H1 (cell line): ENCODE measurements at regions not wholly inside any gene's neighbourhood (a gene's known extent, or its start where the extent isn't known, plus 50 kb on each side); places are given as distances from the start of the nearest gene placed in this dataset.

Experiments
- CTCF ChIA-PET: fragments of 300-600 bp; sonication (Branson Sonifier 250); formaldehyde crosslinking; loops from one replicate; lab custom pipeline; 2021; ENCODE audit not compliant: partially characterized antibody; lab: Charles Lee
- POLR2A ChIA-PET: fragments of 300-600 bp; sonication (Branson Sonifier 250); formaldehyde crosslinking; loops from one replicate; lab custom pipeline; 2021; ENCODE audit warnings: inconsistent platforms; ENCODE audit not compliant: partially characterized antibody; lab: Charles Lee
- DNase-seq, 2 experiments: peaks; one replicate each; pipeline versions ENCODE4 v3.0.0 to v3.0.0-alpha.2; 2010 to 2022; ENCODE audit warnings: low spot score in 2 of 2, low read depth in 1 of 2, mixed read lengths in 1 of 2
- FAIRE-seq: peaks from 2 replicates; lab custom pipeline; 2011; peaks lifted over from hg19 to GRCh38; lab: Jason Lieb, UNC
- H2AFZ ChIP-seq: 2 replicates; pipeline ENCODE4 v1.8.1; 2012; ENCODE audit warnings: low read length, inconsistent platforms
- H2AK5ac ChIP-seq: 2 replicates; pipeline ENCODE4 v1.6.1; 2013; ENCODE audit warnings: low read depth, low read length
- H2BK120ac ChIP-seq: replicated peaks from 2 replicates; pipeline ENCODE3; 2013; ENCODE audit warnings: low read depth, low read length, inconsistent platforms
- H2BK12ac ChIP-seq: 2 replicates; pipeline ENCODE4 v1.6.1; 2013; ENCODE audit warnings: low read depth, low read length
- H2BK15ac ChIP-seq: 2 replicates; pipeline ENCODE4 v1.6.1; 2013; ENCODE audit warnings: low read length
- H2BK20ac ChIP-seq: 2 replicates; pipeline ENCODE4 v1.6.1; 2013; ENCODE audit warnings: low read length
- H2BK5ac ChIP-seq: 2 replicates; pipeline ENCODE4 v1.6.1; 2013; ENCODE audit warnings: low read depth, low read length
- H3K14ac ChIP-seq: 2 replicates; pipeline ENCODE4 v1.6.1; 2013; ENCODE audit warnings: inconsistent platforms; ENCODE audit not compliant: insufficient read length
- H3K18ac ChIP-seq: 2 replicates; pipeline ENCODE4 v1.6.1; 2013; ENCODE audit warnings: low read length; ENCODE audit errors: extremely low read depth
- H3K23ac ChIP-seq: 2 replicates; pipeline ENCODE4 v1.6.1; 2013; ENCODE audit warnings: inconsistent platforms; ENCODE audit not compliant: insufficient read length
- H3K23me2 ChIP-seq: 2 replicates; pipeline ENCODE4 v1.6.1; 2013; ENCODE audit warnings: low read depth, low read length
- H3K27ac ChIP-seq: 2 replicates; pipeline ENCODE4 v1.6.1; 2011; ENCODE audit warnings: low read depth, low read length, inconsistent platforms
- H3K27me3 ChIP-seq, 4 experiments: replicated peaks in 1 of 4; 1 replicate in 1 of 4; 2 replicates in 3 of 4; pipeline versions ENCODE4 v1.6.1 to v1.8.1; 2011 to 2013; ENCODE audit warnings: low read length in 3 of 4, mild to moderate bottlenecking in 3 of 4, inconsistent platforms in 2 of 4, mixed read lengths in 2 of 4, moderate library complexity in 1 of 4; ENCODE audit not compliant: control insufficient read depth in 3 of 4, insufficient read depth in 3 of 4; ENCODE audit errors: extremely low read depth in 1 of 4
- H3K36me3 ChIP-seq, 4 experiments: 2 replicates each; pipeline versions ENCODE4 v1.6.1 to v1.8.1; 2011 to 2013; ENCODE audit warnings: mild to moderate bottlenecking in 4 of 4, low read length in 3 of 4, moderate library complexity in 2 of 4, control low read depth in 1 of 4, inconsistent platforms in 1 of 4; ENCODE audit not compliant: insufficient read depth in 4 of 4, control insufficient read depth in 2 of 4
- H3K4ac ChIP-seq: replicated peaks from 2 replicates; pipeline ENCODE3; 2013; ENCODE audit warnings: low read length, low read depth, mixed read lengths, inconsistent platforms; ENCODE audit not compliant: insufficient read length
- H3K4me1 ChIP-seq, 4 experiments: replicated peaks in 1 of 4; 1 replicate in 1 of 4; 2 replicates in 3 of 4; pipeline versions ENCODE4 v1.6.1 to v1.8.1; 2011 to 2013; ENCODE audit warnings: low read length in 3 of 4, inconsistent platforms in 2 of 4, mixed read lengths in 1 of 4; ENCODE audit not compliant: insufficient read depth in 4 of 4, control insufficient read depth in 3 of 4
- H3K4me2 ChIP-seq, 2 experiments: 2 replicates each; pipeline versions ENCODE4 v1.6.1 to v1.8.1; 2011 to 2013; ENCODE audit warnings: low read depth in 2 of 2, low read length in 2 of 2, control low read depth in 1 of 2, inconsistent platforms in 1 of 2, mild to moderate bottlenecking in 1 of 2; ENCODE audit not compliant: insufficient read depth in 1 of 2
- H3K4me3 ChIP-seq, 4 experiments: fragments of 200-600, 300-600 bp in 1 of 4; sonication (generic), shearing (Covaris generic), sonication (Bioruptor Twin) in 1 of 4; 2 replicates each; pipeline versions ENCODE4 v1.5.1 to v1.8.1; 2011 to 2016; ENCODE audit warnings: low read length in 4 of 4, low read depth in 3 of 4, control low read depth in 2 of 4, inconsistent platforms in 2 of 4, mild to moderate bottlenecking in 2 of 4, mixed read lengths in 1 of 4, moderate library complexity in 1 of 4; ENCODE audit not compliant: insufficient read depth in 2 of 4; ENCODE audit errors: extremely low read depth in 1 of 4
- H3K56ac ChIP-seq: replicated peaks from 2 replicates; pipeline ENCODE3; 2013; ENCODE audit warnings: low read depth, mild to moderate bottlenecking, mixed read lengths, low read length, inconsistent platforms; ENCODE audit not compliant: insufficient read length
- H3K79me1 ChIP-seq: 2 replicates; pipeline ENCODE4 v1.6.1; 2013; ENCODE audit warnings: low read depth, low read length, control low read depth
- H3K79me2 ChIP-seq, 2 experiments: 2 replicates each; pipeline versions ENCODE4 v1.6.1 to v1.8.1; 2012 to 2013; ENCODE audit warnings: low read length in 2 of 2, mild to moderate bottlenecking in 2 of 2, inconsistent platforms in 1 of 2; ENCODE audit not compliant: insufficient read depth in 2 of 2, control insufficient read depth in 1 of 2
- H3K9ac ChIP-seq, 4 experiments: replicated peaks in 1 of 4; 1 replicate in 1 of 4; 2 replicates in 3 of 4; pipeline versions ENCODE4 v1.6.1 to v1.8.1; 2011 to 2013; ENCODE audit warnings: low read depth in 3 of 4, low read length in 3 of 4, control low read depth in 2 of 4, mild to moderate bottlenecking in 2 of 4, moderate library complexity in 2 of 4, inconsistent platforms in 1 of 4; ENCODE audit errors: extremely low read depth in 1 of 4
- H3K9me3 ChIP-seq, 2 experiments: 2 replicates each; pipeline versions ENCODE4 v1.6.1 to v1.8.1; 2012 to 2013; ENCODE audit warnings: mild to moderate bottlenecking in 2 of 2, moderate library complexity in 2 of 2, control low read depth in 1 of 2, inconsistent platforms in 1 of 2, low read depth in 1 of 2, low read length in 1 of 2, mixed read lengths in 1 of 2; ENCODE audit not compliant: insufficient read depth in 2 of 2
- H4K20me1 ChIP-seq, 2 experiments: replicated peaks in 1 of 2; 2 replicates each; pipeline versions ENCODE3 to v1.8.1; 2011 to 2013; ENCODE audit warnings: inconsistent platforms in 2 of 2, low read length in 2 of 2, mild to moderate bottlenecking in 1 of 2; ENCODE audit not compliant: insufficient read depth in 2 of 2, control insufficient read depth in 1 of 2
- H4K5ac ChIP-seq: 2 replicates; pipeline ENCODE4 v1.6.1; 2013; ENCODE audit warnings: low read length, low read depth, mixed read lengths, inconsistent platforms; ENCODE audit not compliant: insufficient read length
- H4K8ac ChIP-seq: 2 replicates; pipeline ENCODE4 v1.8.0; 2013; ENCODE audit warnings: mild to moderate bottlenecking, moderate library complexity, low read length, inconsistent platforms; ENCODE audit not compliant: insufficient read depth; ENCODE audit errors: extremely low read depth
- H4K91ac ChIP-seq: replicated peaks from 2 replicates; pipeline ENCODE3; 2013; ENCODE audit warnings: low read length, mixed read lengths, inconsistent platforms; ENCODE audit not compliant: insufficient read length
- WGBS, 2 experiments: shearing (Covaris generic) in 1 of 2; methylation state at CpG; one replicate each; pipeline versions ENCODE4 v1.1.6 to v1.1.7; 2013 to 2015; ENCODE audit warnings: low lambda C conversion rate in 2 of 2, mixed read lengths in 2 of 2, inconsistent platforms in 1 of 2, low coverage in 1 of 2, missing lambda C conversion rate in 1 of 2; ENCODE audit not compliant: insufficient replicate concordance in 2 of 2, insufficient coverage in 1 of 2, insufficient read length in 1 of 2; ENCODE audit errors: extremely low coverage in 1 of 2, missing lambda C conversion rate in 1 of 2; 5-methylcytosine and 5-hydroxymethylcytosine counted together
- TF ChIP-seq, protein P1 (sequence below): fragments of 300-600 bp; sonication (generic); IDR thresholded peaks from 2 replicates; pipeline ENCODE4 v1.7.1; 2012; ENCODE audit warnings: low read length, moderate library complexity, mild to moderate bottlenecking, inconsistent platforms; ENCODE audit not compliant: insufficient replicate concordance

DNA sequence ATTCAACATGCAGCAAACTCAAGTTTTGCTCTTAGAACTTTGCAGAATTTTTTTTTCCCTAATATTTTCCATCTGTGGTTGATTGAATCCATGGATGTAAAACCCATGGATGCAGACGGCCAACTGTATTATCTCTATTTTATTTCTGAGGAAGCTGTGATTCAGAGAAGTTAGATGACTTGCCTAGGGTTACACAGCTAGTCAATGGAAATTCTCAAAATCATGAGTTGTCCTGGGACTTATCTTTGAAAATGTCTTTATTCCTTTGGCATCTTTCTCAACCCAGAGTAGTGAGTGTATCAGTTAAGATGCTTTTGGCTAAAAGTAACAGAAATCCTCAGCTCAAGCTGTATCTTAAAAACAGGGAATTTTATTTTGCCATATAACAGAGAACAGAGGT lies 107.9 kb upstream of the GALNT15 start:
- Histone ChIP-seq H2BK20ac (no peak overlapping the region), H4K91ac (no peak overlapping the region), H3K9me3 (no peaks in the 10 kb centered on the region), H3K4me3 (no peak overlapping the region), H4K8ac (no peak overlapping the region), H4K5ac (no peak overlapping the region), H3K23ac (no peak overlapping the region), H3K56ac (no peak overlapping the region), H3K79me1 (no peaks in the 10 kb centered on the region), H3K27me3 (no peaks in the 10 kb centered on the region), H2BK15ac (no peak overlapping the region), H2BK120ac (no peak overlapping the region), H4K20me1 (no peaks in the 10 kb centered on the region), H3K9ac (no peak overlapping the region), H3K4me1 (no peaks in the 10 kb centered on the region), H3K4ac (no peak overlapping the region), H3K23me2 (no peaks in the 10 kb centered on the region), H2AFZ (no peak overlapping the region), H3K4me2 (no peak overlapping the region), H3K14ac (no peak overlapping the region), H2BK12ac (no peak overlapping the region), H2BK5ac (no peak overlapping the region), H3K79me2 (no peaks in the 10 kb centered on the region), H3K18ac (no peak overlapping the region), H3K27ac (no peak overlapping the region), H3K36me3 (no peaks in the 10 kb centered on the region), H2AK5ac (no peak overlapping the region)
- ChIA-PET CTCF (interaction anchor here (0.6 to 2.2 kb wide), 2 partner anchors 17 to 74 kb away, joined by 3 to 5 read pairs; no protein-coding TSS in a partner anchor), POLR2A (no interaction called here)
- no peak for FAIRE-seq
- DNase-seq = no peak
- 75% methylated on average over 1 of the region's 1 CpG; no CpG with 5 or more reads in 1 of the 2 experiments for WGBS, 2 experiments
- TF ChIP-seq, protein P1, sequence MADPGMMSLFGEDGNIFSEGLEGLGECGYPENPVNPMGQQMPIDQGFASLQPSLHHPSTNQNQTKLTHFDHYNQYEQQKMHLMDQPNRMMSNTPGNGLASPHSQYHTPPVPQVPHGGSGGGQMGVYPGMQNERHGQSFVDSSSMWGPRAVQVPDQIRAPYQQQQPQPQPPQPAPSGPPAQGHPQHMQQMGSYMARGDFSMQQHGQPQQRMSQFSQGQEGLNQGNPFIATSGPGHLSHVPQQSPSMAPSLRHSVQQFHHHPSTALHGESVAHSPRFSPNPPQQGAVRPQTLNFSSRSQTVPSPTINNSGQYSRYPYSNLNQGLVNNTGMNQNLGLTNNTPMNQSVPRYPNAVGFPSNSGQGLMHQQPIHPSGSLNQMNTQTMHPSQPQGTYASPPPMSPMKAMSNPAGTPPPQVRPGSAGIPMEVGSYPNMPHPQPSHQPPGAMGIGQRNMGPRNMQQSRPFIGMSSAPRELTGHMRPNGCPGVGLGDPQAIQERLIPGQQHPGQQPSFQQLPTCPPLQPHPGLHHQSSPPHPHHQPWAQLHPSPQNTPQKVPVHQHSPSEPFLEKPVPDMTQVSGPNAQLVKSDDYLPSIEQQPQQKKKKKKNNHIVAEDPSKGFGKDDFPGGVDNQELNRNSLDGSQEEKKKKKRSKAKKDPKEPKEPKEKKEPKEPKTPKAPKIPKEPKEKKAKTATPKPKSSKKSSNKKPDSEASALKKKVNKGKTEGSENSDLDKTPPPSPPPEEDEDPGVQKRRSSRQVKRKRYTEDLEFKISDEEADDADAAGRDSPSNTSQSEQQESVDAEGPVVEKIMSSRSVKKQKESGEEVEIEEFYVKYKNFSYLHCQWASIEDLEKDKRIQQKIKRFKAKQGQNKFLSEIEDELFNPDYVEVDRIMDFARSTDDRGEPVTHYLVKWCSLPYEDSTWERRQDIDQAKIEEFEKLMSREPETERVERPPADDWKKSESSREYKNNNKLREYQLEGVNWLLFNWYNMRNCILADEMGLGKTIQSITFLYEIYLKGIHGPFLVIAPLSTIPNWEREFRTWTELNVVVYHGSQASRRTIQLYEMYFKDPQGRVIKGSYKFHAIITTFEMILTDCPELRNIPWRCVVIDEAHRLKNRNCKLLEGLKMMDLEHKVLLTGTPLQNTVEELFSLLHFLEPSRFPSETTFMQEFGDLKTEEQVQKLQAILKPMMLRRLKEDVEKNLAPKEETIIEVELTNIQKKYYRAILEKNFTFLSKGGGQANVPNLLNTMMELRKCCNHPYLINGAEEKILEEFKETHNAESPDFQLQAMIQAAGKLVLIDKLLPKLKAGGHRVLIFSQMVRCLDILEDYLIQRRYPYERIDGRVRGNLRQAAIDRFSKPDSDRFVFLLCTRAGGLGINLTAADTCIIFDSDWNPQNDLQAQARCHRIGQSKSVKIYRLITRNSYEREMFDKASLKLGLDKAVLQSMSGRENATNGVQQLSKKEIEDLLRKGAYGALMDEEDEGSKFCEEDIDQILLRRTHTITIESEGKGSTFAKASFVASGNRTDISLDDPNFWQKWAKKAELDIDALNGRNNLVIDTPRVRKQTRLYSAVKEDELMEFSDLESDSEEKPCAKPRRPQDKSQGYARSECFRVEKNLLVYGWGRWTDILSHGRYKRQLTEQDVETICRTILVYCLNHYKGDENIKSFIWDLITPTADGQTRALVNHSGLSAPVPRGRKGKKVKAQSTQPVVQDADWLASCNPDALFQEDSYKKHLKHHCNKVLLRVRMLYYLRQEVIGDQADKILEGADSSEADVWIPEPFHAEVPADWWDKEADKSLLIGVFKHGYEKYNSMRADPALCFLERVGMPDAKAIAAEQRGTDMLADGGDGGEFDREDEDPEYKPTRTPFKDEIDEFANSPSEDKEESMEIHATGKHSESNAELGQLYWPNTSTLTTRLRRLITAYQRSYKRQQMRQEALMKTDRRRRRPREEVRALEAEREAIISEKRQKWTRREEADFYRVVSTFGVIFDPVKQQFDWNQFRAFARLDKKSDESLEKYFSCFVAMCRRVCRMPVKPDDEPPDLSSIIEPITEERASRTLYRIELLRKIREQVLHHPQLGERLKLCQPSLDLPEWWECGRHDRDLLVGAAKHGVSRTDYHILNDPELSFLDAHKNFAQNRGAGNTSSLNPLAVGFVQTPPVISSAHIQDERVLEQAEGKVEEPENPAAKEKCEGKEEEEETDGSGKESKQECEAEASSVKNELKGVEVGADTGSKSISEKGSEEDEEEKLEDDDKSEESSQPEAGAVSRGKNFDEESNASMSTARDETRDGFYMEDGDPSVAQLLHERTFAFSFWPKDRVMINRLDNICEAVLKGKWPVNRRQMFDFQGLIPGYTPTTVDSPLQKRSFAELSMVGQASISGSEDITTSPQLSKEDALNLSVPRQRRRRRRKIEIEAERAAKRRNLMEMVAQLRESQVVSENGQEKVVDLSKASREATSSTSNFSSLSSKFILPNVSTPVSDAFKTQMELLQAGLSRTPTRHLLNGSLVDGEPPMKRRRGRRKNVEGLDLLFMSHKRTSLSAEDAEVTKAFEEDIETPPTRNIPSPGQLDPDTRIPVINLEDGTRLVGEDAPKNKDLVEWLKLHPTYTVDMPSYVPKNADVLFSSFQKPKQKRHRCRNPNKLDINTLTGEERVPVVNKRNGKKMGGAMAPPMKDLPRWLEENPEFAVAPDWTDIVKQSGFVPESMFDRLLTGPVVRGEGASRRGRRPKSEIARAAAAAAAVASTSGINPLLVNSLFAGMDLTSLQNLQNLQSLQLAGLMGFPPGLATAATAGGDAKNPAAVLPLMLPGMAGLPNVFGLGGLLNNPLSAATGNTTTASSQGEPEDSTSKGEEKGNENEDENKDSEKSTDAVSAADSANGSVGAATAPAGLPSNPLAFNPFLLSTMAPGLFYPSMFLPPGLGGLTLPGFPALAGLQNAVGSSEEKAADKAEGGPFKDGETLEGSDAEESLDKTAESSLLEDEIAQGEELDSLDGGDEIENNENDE = no peak
